Prostate gland (tissue), 2 donors: ENCODE measurements at regions not wholly inside any gene's neighbourhood (a gene's known extent, or its start where the extent isn't known, plus 50 kb on each side); places are given as distances from the start of the nearest gene placed in this dataset.

Experiments
- DNase-seq: peaks from one replicate; pipeline ENCODE4 v3.0.0-alpha.2; 2019; ENCODE audit warnings: low spot score
- H3K27ac ChIP-seq, 2 donors: fragments of 200-600 bp; sonication (generic); 2 replicates each; pipeline ENCODE4 v1.5.1; 2017 to 2019
- H3K27me3 ChIP-seq: fragments of 200-600 bp; sonication (generic); replicated peaks from 2 replicates; pipeline ENCODE4 v1.5.1; 2019; ENCODE audit not compliant: insufficient read depth
- H3K36me3 ChIP-seq, 2 donors: fragments of 200-600 bp; sonication (generic); 1 replicate in 1 of 2; 2 replicates in 1 of 2; pipeline versions ENCODE4 v1.5.1 to v1.8.1; 2017 to 2019
- H3K4me1 ChIP-seq: fragments of 200-600 bp; sonication (generic); replicated peaks from 2 replicates; pipeline ENCODE4 v1.5.1; 2019
- H3K4me3 ChIP-seq, 2 donors: fragments of 200-600 bp; sonication (generic); 2 replicates each; pipeline ENCODE4 v1.5.1; 2017 to 2019
- H3K9me3 ChIP-seq: fragments of 200-600 bp; sonication (generic); 2 replicates; pipeline ENCODE4 v1.5.1; 2017
- CTCF ChIP-seq, 4 experiments: fragments of 200-600 bp in 2 of 4; fragments of 450-650 bp in 2 of 4; sonication (generic) in 2 of 4; IDR thresholded peaks; 1 replicate in 3 of 4; 2 replicates in 1 of 4; pipeline ENCODE4 v1.5.1; 2016 to 2019; ENCODE audit warnings: antibody characterized with exemption in 4 of 4, mild to moderate bottlenecking in 2 of 4, moderate library complexity in 2 of 4
- POLR2A ChIP-seq: fragments of 450-650 bp; IDR thresholded peaks from one replicate; pipeline ENCODE4 v1.6.1; 2016; ENCODE audit warnings: antibody characterized with exemption, mild to moderate bottlenecking
- POLR2AphosphoS5 ChIP-seq: sonication (generic); formaldehyde crosslinking; IDR thresholded peaks from one replicate; pipeline ENCODE4 v1.6.1; 2017; ENCODE audit warnings: antibody characterized with exemption
- WGBS: methylation state at CpG from one replicate; pipeline ENCODE4 v1.1.5; 2018; 5-methylcytosine and 5-hydroxymethylcytosine counted together
- intact Hi-C: fragments of 100-400 bp; cut with DNase I; formaldehyde crosslinking; loops from one replicate; pipeline ENCODE4 v1.14.2; 2022

GRCh38 chr6:905556-905955 lies 212.6 kb upstream of the EXOC2 start:
- no peak overlapping the region for H3K4me3 ChIP-seq
- intact Hi-C loops: no loop called here

GRCh38 chr6:904994-905393 lies 212.1 kb upstream of the EXOC2 start:
- no peak for TF ChIP-seq POLR2AphosphoS5
- no peak for TF ChIP-seq POLR2A
- no peak for TF ChIP-seq CTCF (IDR thresholded peaks at IDR 0.05)
- Histone ChIP-seq H3K27ac (no peak overlapping the region), H3K4me1 (peaks cover 12% of the 10 kb centered on the region), H3K27me3 (no peaks in the 10 kb centered on the region), H3K9me3 (no peaks in the 10 kb centered on the region), H3K36me3 (no peaks in the 10 kb centered on the region), H3K4me3 (no peak overlapping the region)
- no peak for DNase-seq
- intact Hi-C loops: no loop called here

More at GRCh38 chr6:905556-905955, 212.6 kb upstream of the EXOC2 start:
- Histone ChIP-seq H3K9me3 (no peaks in the 10 kb centered on the region), H3K36me3 (no peaks in the 10 kb centered on the region), H3K27me3 (no peaks in the 10 kb centered on the region), H3K4me1 (peaks cover 12% of the 10 kb centered on the region), H3K27ac (no peak overlapping the region)
- no peak for TF ChIP-seq POLR2A
- TF ChIP-seq POLR2AphosphoS5: no peak
- no peak for TF ChIP-seq CTCF (IDR thresholded peaks at IDR 0.05)
- no peak for DNase-seq

- WGBS: 88% methylated on average over 6 of the region's 6 CpGs
- no peak overlapping the region for H3K4me3 ChIP-seq
- intact Hi-C loops: no loop called here
Measured at GRCh38 chr6:903761-904160, 210.8 kb upstream of the EXOC2 start.

GRCh38 chr6:901696-902460 lies 208.9 kb upstream of the EXOC2 start:
- Histone ChIP-seq H3K9me3 (no peaks in the 10 kb centered on the region), H3K4me1 (peaks cover 12% of the 10 kb centered on the region), H3K4me3 (no peak overlapping the region), H3K36me3 (no peaks in the 10 kb centered on the region), H3K27me3 (no peaks in the 10 kb centered on the region), H3K27ac (no peak overlapping the region)
- WGBS: 8% methylated on average over 9 of the region's 9 CpGs
- TF ChIP-seq CTCF (IDR thresholded peaks at IDR 0.05): no peak
- TF ChIP-seq POLR2AphosphoS5: peak; percentile 66
- DNase-seq: no peak
- intact Hi-C loops: no loop called here

More at GRCh38 chr6:903761-904160, 210.8 kb upstream of the EXOC2 start:
- H3K4me1 ChIP-seq: peaks cover 12% of the 10 kb centered on the region
- H3K9me3 ChIP-seq: no peaks in the 10 kb centered on the region
- no peak for TF ChIP-seq POLR2AphosphoS5
- TF ChIP-seq CTCF (IDR thresholded peaks at IDR 0.05): no peak
- no peak for TF ChIP-seq POLR2A
- no peak for DNase-seq
- H3K27ac ChIP-seq: no peak overlapping the region
- H3K27me3 ChIP-seq: no peaks in the 10 kb centered on the region
- no peaks in the 10 kb centered on the region for H3K36me3 ChIP-seq
